ENCODE measurements at regions not wholly inside any gene's neighbourhood (a gene's known extent, or its start where the extent isn't known, plus 50 kb on each side); places are given as distances from the start of the nearest gene placed in this dataset.

GRCh38 chr2:204494681-204495080, 50.6 kb upstream of the PARD3B start:
- TF ChIP-seq POLR2AphosphoS5 (IDR thresholded peaks at IDR 0.05) (no peak), CTCF (IDR thresholded peaks at IDR 0.05) (no peak)

All from esophagus muscularis mucosa (tissue), 3 donors.